Mesendoderm (in vitro differentiated cells): ENCODE measurements at regions not wholly inside any gene's neighbourhood (a gene's known extent, or its start where the extent isn't known, plus 50 kb on each side); places are given as distances from the start of the nearest gene placed in this dataset.
A peak's percentile ranks its signal among the peaks of the same experiment; 100 is the strongest.

Experiments
- DNase-seq: peaks from one replicate; pipeline ENCODE4 v3.0.0; 2013
- H2AK5ac ChIP-seq: 2 replicates; pipeline ENCODE4 v1.6.1; 2013; ENCODE audit warnings: low read length, inconsistent platforms
- H2BK120ac ChIP-seq: 2 replicates; pipeline ENCODE4 v1.6.1; 2013; ENCODE audit warnings: low read depth, mild to moderate bottlenecking, low read length, moderate library complexity, mixed read lengths
- H2BK15ac ChIP-seq: replicated peaks from 2 replicates; pipeline ENCODE4 v1.6.1; 2013; ENCODE audit warnings: low read depth, mild to moderate bottlenecking, moderate library complexity
- H2BK5ac ChIP-seq: 2 replicates; pipeline ENCODE4 v1.6.1; 2013; ENCODE audit warnings: low read length, inconsistent platforms
- H3K18ac ChIP-seq: 2 replicates; pipeline ENCODE4 v1.6.1; 2013; ENCODE audit warnings: mild to moderate bottlenecking, low read length, mixed read lengths
- H3K23ac ChIP-seq: one replicate; pipeline ENCODE4 v1.6.1; 2013; ENCODE audit warnings: low read length
- H3K27ac ChIP-seq: 2 replicates; pipeline ENCODE4 v1.5.1; 2013; ENCODE audit warnings: low read depth, mild to moderate bottlenecking, inconsistent platforms, low read length, moderate library complexity
- H3K27me3 ChIP-seq: 2 replicates; pipeline ENCODE4 v1.6.1; 2013; ENCODE audit warnings: low read length, control low read depth, mild to moderate bottlenecking, inconsistent platforms; ENCODE audit not compliant: insufficient read depth, poor library complexity
- H3K36me3 ChIP-seq: 2 replicates; pipeline ENCODE4 v1.6.1; 2013; ENCODE audit warnings: low read length, inconsistent platforms; ENCODE audit not compliant: control insufficient read depth, insufficient read depth
- H3K4ac ChIP-seq: one replicate; pipeline ENCODE4 v1.6.1; 2013; ENCODE audit warnings: low read depth, mild to moderate bottlenecking, low read length, moderate library complexity
- H3K4me1 ChIP-seq: 2 replicates; pipeline ENCODE4 v1.6.1; 2013; ENCODE audit warnings: low read depth, low read length, inconsistent platforms; ENCODE audit not compliant: control insufficient read depth
- H3K4me2 ChIP-seq: 2 replicates; pipeline ENCODE4 v1.6.1; 2013; ENCODE audit warnings: low read length
- H3K4me3 ChIP-seq: 2 replicates; pipeline ENCODE4 v1.5.1; 2013; ENCODE audit warnings: mild to moderate bottlenecking, low read length
- H3K56ac ChIP-seq: one replicate; pipeline ENCODE4 v1.6.1; 2013; ENCODE audit warnings: low read length
- H3K79me1 ChIP-seq: 2 replicates; pipeline ENCODE4 v1.6.1; 2013; ENCODE audit warnings: low read length, inconsistent platforms
- H3K79me2 ChIP-seq: 2 replicates; pipeline ENCODE4 v1.6.1; 2013; ENCODE audit warnings: mild to moderate bottlenecking, low read length; ENCODE audit not compliant: control insufficient read depth, insufficient read depth
- H3K9ac ChIP-seq: 2 replicates; pipeline ENCODE4 v1.6.1; 2013; ENCODE audit warnings: low read length, inconsistent platforms
- H4K5ac ChIP-seq: one replicate; pipeline ENCODE4 v1.6.1; 2013; ENCODE audit warnings: low read length
- H4K8ac ChIP-seq: one replicate; pipeline ENCODE4 v1.6.1; 2013; ENCODE audit warnings: low read depth, mild to moderate bottlenecking, control low read depth, low read length, moderate library complexity
- WGBS: extraction: QIAGEN DNeasy Blood & Tissue Kit; methylation state at CpG from one replicate; pipeline ENCODE4 v1.1.7; 2013; ENCODE audit warnings: low lambda C conversion rate, missing lambda C conversion rate; ENCODE audit not compliant: insufficient coverage; ENCODE audit errors: extremely low coverage; 5-methylcytosine and 5-hydroxymethylcytosine counted together

GRCh38 chr16:58960484-58960883, 226.4 kb upstream of the GOT2 start:
- Histone ChIP-seq H4K5ac (no peak overlapping the region), H2AK5ac (no peak overlapping the region), H3K4me1 (no peaks in the 10 kb centered on the region), H3K79me1 (no peaks in the 10 kb centered on the region), H3K4me3 (no peak overlapping the region), H3K9ac (no peak overlapping the region), H2BK15ac (no peak overlapping the region), H3K4ac (no peak overlapping the region), H4K8ac (peak overlapping the region; percentile 39), H3K18ac (no peak overlapping the region), H2BK5ac (no peak overlapping the region), H3K23ac (no peak overlapping the region), H3K27ac (no peak overlapping the region), H2BK120ac (no peak overlapping the region), H3K79me2 (no peaks in the 10 kb centered on the region), H3K27me3 (no peaks in the 10 kb centered on the region), H3K4me2 (no peak overlapping the region), H3K36me3 (no peaks in the 10 kb centered on the region), H3K56ac (no peak overlapping the region)
- no peak for DNase-seq
- no CpG with 5 or more reads among the region's 4 CpGs for WGBS

DNA sequence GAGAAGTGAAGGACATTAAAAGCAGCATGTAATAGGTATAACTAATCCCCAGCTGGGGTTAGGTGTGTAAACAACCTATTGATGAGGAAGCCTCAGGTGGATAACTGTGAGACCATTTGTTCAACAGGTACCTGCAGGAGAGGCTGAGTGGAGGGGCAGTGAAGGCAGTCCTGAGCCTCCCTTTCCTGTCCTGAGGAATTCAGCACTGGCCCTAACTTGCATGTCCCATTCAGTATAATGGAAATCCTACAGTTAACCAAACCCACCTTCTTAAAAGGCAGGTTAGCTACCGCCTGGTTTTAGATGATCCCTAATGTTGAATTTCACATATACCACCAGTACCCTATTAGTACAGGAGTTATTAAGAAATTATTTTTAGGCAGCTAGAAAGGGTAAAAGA, 225.9 kb upstream of the GOT2 start:
- Histone ChIP-seq H2BK5ac (no peak overlapping the region), H3K18ac (no peak overlapping the region), H2BK120ac (no peak overlapping the region), H2AK5ac (no peak overlapping the region), H3K79me2 (no peaks in the 10 kb centered on the region), H4K5ac (no peak overlapping the region), H3K56ac (no peak overlapping the region), H3K27me3 (no peaks in the 10 kb centered on the region), H3K36me3 (no peaks in the 10 kb centered on the region), H3K79me1 (no peaks in the 10 kb centered on the region), H4K8ac (no peak overlapping the region), H3K4me2 (no peak overlapping the region), H3K9ac (no peak overlapping the region), H2BK15ac (no peak overlapping the region), H3K4me3 (no peak overlapping the region), H3K4me1 (no peaks in the 10 kb centered on the region), H3K4ac (no peak overlapping the region), H3K23ac (no peak overlapping the region), H3K27ac (no peak overlapping the region)
- no CpG with 5 or more reads among the region's 1 CpG for WGBS
- no peak for DNase-seq

DNA sequence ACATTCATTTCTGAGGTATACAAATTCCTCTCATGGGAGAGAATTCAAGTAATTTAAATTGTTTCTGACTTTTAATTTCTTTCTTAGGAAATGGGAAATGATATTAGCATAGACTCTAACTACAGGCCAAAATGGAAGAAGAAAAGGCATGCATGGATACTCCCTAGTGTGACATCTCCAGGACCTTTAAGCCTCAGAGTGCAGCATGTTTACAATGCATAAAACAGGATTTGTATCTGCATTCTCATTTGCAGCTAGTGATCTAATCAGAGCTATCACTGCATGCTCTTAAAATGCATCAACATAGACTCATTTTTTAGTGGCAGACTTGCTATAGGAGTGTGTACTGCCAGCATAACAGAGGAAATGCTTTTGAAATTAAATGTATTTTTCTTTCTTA, 224.6 kb upstream of the GOT2 start:
- Histone ChIP-seq H2AK5ac (no peak overlapping the region), H3K27ac (no peak overlapping the region), H2BK5ac (no peak overlapping the region), H3K9ac (no peak overlapping the region), H3K79me1 (no peaks in the 10 kb centered on the region), H4K8ac (no peak overlapping the region), H4K5ac (no peak overlapping the region), H3K4me2 (no peak overlapping the region), H3K36me3 (no peaks in the 10 kb centered on the region), H3K27me3 (no peaks in the 10 kb centered on the region), H3K23ac (no peak overlapping the region), H3K56ac (no peak overlapping the region), H3K79me2 (no peaks in the 10 kb centered on the region), H3K4me1 (no peaks in the 10 kb centered on the region), H3K4ac (no peak overlapping the region), H3K4me3 (no peak overlapping the region), H2BK120ac (no peak overlapping the region), H2BK15ac (no peak overlapping the region), H3K18ac (no peak overlapping the region)
- peak; percentile 40 for DNase-seq

DNA sequence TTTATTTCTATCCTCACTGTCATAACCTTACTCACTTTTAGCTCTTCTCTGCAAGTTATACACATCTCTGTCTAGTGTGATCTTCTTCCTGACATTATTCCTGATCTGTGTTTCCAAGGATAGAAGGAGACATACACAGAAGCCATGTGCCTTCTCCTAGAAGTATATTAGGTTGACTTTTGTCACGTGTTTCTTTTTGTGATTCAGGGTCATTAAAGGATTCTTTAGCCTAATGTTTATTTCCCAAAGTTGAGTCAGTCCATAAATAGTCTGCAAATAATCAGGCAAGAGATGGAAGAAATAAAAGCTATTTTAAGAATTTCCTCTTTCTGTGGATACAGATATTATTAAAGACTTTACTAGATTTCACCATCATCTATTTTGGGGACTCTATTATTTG, 214.1 kb upstream of the GOT2 start:
- H3K23ac ChIP-seq: no peak overlapping the region
- H2AK5ac ChIP-seq: no peak overlapping the region
- WGBS: no CpG with 5 or more reads among the region's 1 CpG
- H4K5ac ChIP-seq: no peak overlapping the region
- no peak overlapping the region for H3K18ac ChIP-seq
- no peak overlapping the region for H3K56ac ChIP-seq
- no peaks in the 10 kb centered on the region for H3K36me3 ChIP-seq
- no peak overlapping the region for H3K9ac ChIP-seq
- no peak overlapping the region for H4K8ac ChIP-seq
- H3K4me1 ChIP-seq: no peaks in the 10 kb centered on the region
- no peaks in the 10 kb centered on the region for H3K79me2 ChIP-seq
- no peaks in the 10 kb centered on the region for H3K79me1 ChIP-seq
- DNase-seq: no peak
- no peak overlapping the region for H3K4me3 ChIP-seq
- H3K4ac ChIP-seq: no peak overlapping the region
- H3K4me2 ChIP-seq: no peak overlapping the region
- H3K27ac ChIP-seq: no peak overlapping the region
- no peaks in the 10 kb centered on the region for H3K27me3 ChIP-seq
- H2BK120ac ChIP-seq: no peak overlapping the region
- no peak overlapping the region for H2BK15ac ChIP-seq
- no peak overlapping the region for H2BK5ac ChIP-seq

GRCh38 chr16:58940609-58941008, 206.5 kb upstream of the GOT2 start:
- Histone ChIP-seq H3K79me2 (no peaks in the 10 kb centered on the region), H2BK5ac (no peak overlapping the region), H3K79me1 (no peaks in the 10 kb centered on the region), H3K18ac (no peak overlapping the region), H4K5ac (no peak overlapping the region), H2BK15ac (no peak overlapping the region), H3K27me3 (no peaks in the 10 kb centered on the region), H3K36me3 (no peaks in the 10 kb centered on the region), H3K4me1 (peaks cover 4% of the 10 kb centered on the region), H4K8ac (no peak overlapping the region), H3K27ac (no peak overlapping the region), H2BK120ac (no peak overlapping the region), H3K4me2 (no peak overlapping the region), H3K4ac (no peak overlapping the region), H2AK5ac (no peak overlapping the region), H3K9ac (no peak overlapping the region), H3K23ac (no peak overlapping the region), H3K56ac (no peak overlapping the region), H3K4me3 (no peak overlapping the region)
- no peak for DNase-seq
- WGBS: no CpG with 5 or more reads among the region's 2 CpGs

DNA sequence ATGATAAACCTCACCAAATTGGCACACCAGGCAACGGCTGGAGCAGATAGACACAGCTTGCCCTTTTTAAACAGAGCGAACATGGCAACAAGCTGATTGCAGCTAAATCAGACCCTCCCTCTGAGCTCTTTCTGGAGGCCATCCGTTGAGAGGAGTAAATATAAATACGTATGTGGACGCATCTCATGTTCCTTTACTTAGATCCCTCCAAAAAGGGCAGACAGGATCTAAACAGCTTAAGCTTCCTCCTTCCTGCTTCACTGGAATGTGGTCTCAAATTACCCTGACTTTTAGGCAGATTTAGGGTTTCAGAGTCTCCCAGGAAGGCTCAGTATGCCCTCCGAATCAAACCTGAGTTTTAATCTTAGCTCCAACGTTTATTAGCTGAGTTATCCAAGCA, 204.7 kb upstream of the GOT2 start:
- Histone ChIP-seq H2BK120ac (no peak overlapping the region), H3K4ac (no peak overlapping the region), H2BK15ac (no peak overlapping the region), H3K23ac (no peak overlapping the region), H3K56ac (peak overlapping the region; percentile 30), H3K4me3 (no peak overlapping the region), H2BK5ac (no peak overlapping the region), H3K79me1 (no peaks in the 10 kb centered on the region), H3K79me2 (no peaks in the 10 kb centered on the region), H3K36me3 (no peaks in the 10 kb centered on the region), H3K4me1 (peaks cover 4% of the 10 kb centered on the region), H3K27me3 (no peaks in the 10 kb centered on the region), H3K27ac (no peak overlapping the region), H3K18ac (peak overlapping the region; percentile 53), H3K9ac (no peak overlapping the region), H2AK5ac (no peak overlapping the region), H4K5ac (no peak overlapping the region), H4K8ac (no peak overlapping the region), H3K4me2 (no peak overlapping the region)
- DNase-seq: peak; percentile 40
- no CpG with 5 or more reads among the region's 7 CpGs for WGBS
